ENCODE measurements at regions not wholly inside any gene's neighbourhood (a gene's known extent, or its start where the extent isn't known, plus 50 kb on each side); places are given as distances from the start of the nearest gene placed in this dataset.

- no peak overlapping the region for H3K4me3 ChIP-seq (ENCODE audit: low read depth in 2 of 2, low read length in 2 of 2)
- POLR2A ChIA-PET, result no interaction called here
- H3K27me3 ChIP-seq (ENCODE audit: control insufficient read depth, insufficient read depth, low read length), result no peaks in the 10 kb centered on the region
- in situ Hi-C loops (cut with HindIII; ENCODE audit: low pct_unique_long_range_greater_than_20kb, low sequenced_read_pairs), result no loop called here
- no peak for ATAC-seq
- BruUV-seq (replicated peaks), result no TSS peak
- CTCF ChIA-PET, result no interaction called here
- intact Hi-C loops (cut with micrococcal nuclease; ENCODE audit: unreplicated experiment), result no loop called here
- TF ChIP-seq CTCF (IDR thresholded peaks at IDR 0.05), result no peak
- no peak for TF ChIP-seq POLR2AphosphoS5 (IDR thresholded peaks at IDR 0.05; ENCODE audit: low read depth, low read length)
- no peaks in the 10 kb centered on the region for H3K4me1 ChIP-seq (ENCODE audit: control insufficient read depth, insufficient read depth, low read length)
- H3K9me3 ChIP-seq (ENCODE audit: control insufficient read depth, insufficient read depth, low read depth, low read length), result peaks cover 3% of the 10 kb centered on the region; the same call in 1 of the 2 replicates
- no peaks in the 10 kb centered on the region for H3K36me3 ChIP-seq (ENCODE audit: control insufficient read depth, insufficient read depth, low read length)
- no peak overlapping the region for H3K27ac ChIP-seq (ENCODE audit: low read length)
- no peak for DNase-seq (ENCODE audit: low read depth, low spot score)
Observed at GRCh38 chr3:166759736-166760513, 620.2 kb downstream of the ZBBX start.

GRCh38 chr3:166752214-166752613 lies 627.9 kb downstream of the ZBBX start:
- Histone ChIP-seq H3K4me3 (ENCODE audit: low read depth in 2 of 2, low read length in 2 of 2) (no peak overlapping the region), H3K9me3 (ENCODE audit: control insufficient read depth, insufficient read depth, low read depth, low read length) (peaks cover 3% of the 10 kb centered on the region; the same call in 1 of the 2 replicates), H3K36me3 (ENCODE audit: control insufficient read depth, insufficient read depth, low read length) (no peaks in the 10 kb centered on the region), H3K27me3 (ENCODE audit: control insufficient read depth, insufficient read depth, low read length) (no peaks in the 10 kb centered on the region), H3K27ac (ENCODE audit: low read length) (no peak overlapping the region), H3K4me1 (ENCODE audit: control insufficient read depth, insufficient read depth, low read length) (no peaks in the 10 kb centered on the region)
- DNase-seq (ENCODE audit: low read depth, low spot score) (no peak), ATAC-seq (no peak)
- ChIA-PET POLR2A (no interaction called here), CTCF (no interaction called here)
- no TSS peak for BruUV-seq (replicated peaks)
- intact Hi-C loops (cut with micrococcal nuclease; ENCODE audit: unreplicated experiment), result no loop called here
- no peak for TF ChIP-seq TCF7L2 (IDR thresholded peaks at IDR 0.05; ENCODE audit: low read depth, low read length)
- no peak for TF ChIP-seq SIN3A (IDR thresholded peaks at IDR 0.05; ENCODE audit: borderline replicate concordance, insufficient read depth, low read depth, low read length)
- no peak for TF ChIP-seq REST (IDR thresholded peaks at IDR 0.05; ENCODE audit: insufficient read depth in 1 of 2, low read depth in 2 of 2, low read length in 1 of 2)
- no peak for TF ChIP-seq POLR2AphosphoS5 (IDR thresholded peaks at IDR 0.05; ENCODE audit: low read depth, low read length)
- no peak for TF ChIP-seq CTCF (IDR thresholded peaks at IDR 0.05)
- in situ Hi-C loops (cut with HindIII; ENCODE audit: low pct_unique_long_range_greater_than_20kb, low sequenced_read_pairs), result no loop called here
